Fibroblast of pulmonary artery (primary cell): ENCODE measurements at regions not wholly inside any gene's neighbourhood (a gene's known extent, or its start where the extent isn't known, plus 50 kb on each side); places are given as distances from the start of the nearest gene placed in this dataset.

ENCODE experiments used
- DNase-seq: peaks from one replicate; pipeline ENCODE4 v3.0.0-alpha.2; 2010; ENCODE audit warnings: low read depth
- H3K4me3 ChIP-seq: replicated peaks from 2 replicates; pipeline ENCODE4 v1.5.1; 2011; ENCODE audit warnings: low read depth, mild to moderate bottlenecking, control low read depth, low read length, moderate library complexity
- TF ChIP-seq, protein P1 (sequence below): IDR thresholded peaks from 2 replicates; pipeline ENCODE4 v1.5.1; 2011; ENCODE audit warnings: mild to moderate bottlenecking, control low read depth, low read length, inconsistent platforms; ENCODE audit errors: missing control alignments

DNA sequence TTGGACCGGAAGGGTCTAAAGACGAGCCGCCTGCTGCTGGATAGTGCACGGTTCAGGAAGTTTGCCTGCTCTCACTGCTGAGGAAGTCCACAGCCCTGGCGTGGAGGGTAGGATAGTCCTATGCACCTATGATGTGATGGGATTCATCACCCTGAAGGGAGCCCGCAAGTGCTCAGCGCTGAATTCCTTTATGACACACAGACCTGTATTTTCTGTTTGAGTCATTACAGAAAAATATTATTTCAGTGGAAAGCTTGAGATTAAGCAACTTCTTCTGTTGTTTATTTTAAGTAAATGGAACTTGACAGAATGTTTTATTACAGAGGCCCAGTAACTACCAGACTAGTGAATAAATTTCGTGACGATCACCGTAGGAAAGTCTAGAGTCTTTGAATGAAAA lies 123.2 kb downstream of the TRIML1 start:
- peak; percentile 1 for DNase-seq
- no peak overlapping the region for H3K4me3 ChIP-seq
- TF ChIP-seq, protein P1, sequence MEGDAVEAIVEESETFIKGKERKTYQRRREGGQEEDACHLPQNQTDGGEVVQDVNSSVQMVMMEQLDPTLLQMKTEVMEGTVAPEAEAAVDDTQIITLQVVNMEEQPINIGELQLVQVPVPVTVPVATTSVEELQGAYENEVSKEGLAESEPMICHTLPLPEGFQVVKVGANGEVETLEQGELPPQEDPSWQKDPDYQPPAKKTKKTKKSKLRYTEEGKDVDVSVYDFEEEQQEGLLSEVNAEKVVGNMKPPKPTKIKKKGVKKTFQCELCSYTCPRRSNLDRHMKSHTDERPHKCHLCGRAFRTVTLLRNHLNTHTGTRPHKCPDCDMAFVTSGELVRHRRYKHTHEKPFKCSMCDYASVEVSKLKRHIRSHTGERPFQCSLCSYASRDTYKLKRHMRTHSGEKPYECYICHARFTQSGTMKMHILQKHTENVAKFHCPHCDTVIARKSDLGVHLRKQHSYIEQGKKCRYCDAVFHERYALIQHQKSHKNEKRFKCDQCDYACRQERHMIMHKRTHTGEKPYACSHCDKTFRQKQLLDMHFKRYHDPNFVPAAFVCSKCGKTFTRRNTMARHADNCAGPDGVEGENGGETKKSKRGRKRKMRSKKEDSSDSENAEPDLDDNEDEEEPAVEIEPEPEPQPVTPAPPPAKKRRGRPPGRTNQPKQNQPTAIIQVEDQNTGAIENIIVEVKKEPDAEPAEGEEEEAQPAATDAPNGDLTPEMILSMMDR = no peak

DNA sequence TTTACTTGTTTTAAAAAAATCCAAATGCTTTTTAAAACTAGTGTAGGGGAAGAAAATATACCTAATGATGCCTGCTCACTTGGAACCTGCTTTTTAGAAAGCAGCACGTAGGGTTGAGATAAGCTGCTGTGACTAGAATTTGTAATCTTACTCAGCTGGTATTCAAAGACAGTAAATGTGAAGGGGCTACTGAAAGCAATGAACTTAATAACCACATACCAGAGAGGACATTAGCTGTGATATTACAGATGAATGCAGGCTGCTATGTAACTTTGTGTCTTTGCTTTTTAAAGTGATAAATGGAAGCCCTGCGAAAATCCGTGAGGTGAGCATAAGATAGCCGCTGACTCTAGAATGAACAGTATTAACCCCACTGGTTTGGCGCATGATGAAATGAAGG lies 124.1 kb downstream of the TRIML1 start:
- H3K4me3 ChIP-seq = no peak overlapping the region
- TF ChIP-seq, protein P1 = no peak
- DNase-seq = no peak

DNA sequence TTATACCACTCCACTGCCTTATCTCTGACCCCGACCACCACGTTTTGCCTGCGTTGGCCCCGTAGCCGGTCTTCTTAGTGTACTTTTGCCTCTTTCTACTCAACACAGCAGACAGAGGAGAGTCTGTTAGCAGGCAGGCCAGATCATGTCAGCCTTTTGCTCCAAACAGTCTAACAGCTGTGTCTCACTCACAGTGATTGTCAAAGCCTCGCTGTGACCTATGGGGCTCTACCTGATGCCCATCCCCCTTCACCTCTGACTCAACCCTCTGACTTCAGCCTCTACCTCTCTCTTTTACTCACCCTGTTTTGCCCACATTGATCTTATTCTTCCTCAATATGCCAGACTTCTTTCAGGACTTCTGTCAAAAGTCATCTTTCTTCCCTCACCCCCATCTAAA lies 127.1 kb downstream of the TRIML1 start:
- TF ChIP-seq, protein P1 = no peak

DNA sequence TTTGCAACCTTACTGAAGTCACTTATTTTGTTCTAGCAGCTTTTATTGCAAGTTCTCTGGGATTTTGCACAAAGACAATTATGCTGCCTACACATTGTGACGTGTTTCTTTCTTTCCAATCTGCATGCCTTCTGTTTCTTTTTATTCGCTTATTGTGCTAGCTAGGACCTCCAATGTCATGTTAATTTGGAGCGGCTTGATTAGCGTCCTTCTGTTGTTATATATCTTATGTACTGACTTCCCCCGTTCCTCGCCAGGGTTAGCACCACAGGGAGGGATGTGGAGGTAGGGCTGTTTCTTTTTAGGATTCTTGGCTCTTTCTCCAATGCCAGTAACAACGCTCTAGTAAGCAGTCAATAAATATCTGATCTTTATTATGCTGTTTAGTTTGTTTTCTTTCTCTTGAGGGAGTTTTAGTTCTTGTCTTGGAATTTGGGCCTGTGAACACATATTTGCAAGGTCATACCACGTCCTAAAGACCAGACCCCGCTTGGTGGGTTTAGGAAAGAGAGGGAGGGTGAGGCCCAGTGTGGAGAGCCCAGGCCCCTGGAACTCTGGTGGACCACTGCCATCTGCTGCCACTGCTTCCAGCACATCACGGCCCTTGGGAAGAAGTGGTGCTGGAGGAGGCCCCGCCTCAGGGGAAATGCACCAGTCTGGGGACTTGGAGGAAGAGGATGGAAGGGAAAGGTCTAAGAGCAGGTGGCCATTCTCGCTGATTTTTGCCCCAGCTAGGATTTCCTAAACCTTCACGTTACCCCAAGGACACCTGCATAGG lies 129.1 kb downstream of the TRIML1 start:
- H3K4me3 ChIP-seq = no peak overlapping the region
- TF ChIP-seq, protein P1 = no peak
- no peak for DNase-seq

More for the DNA sequence above, 127.1 kb downstream of the TRIML1 start:
- no peak for DNase-seq
- H3K4me3 ChIP-seq = no peak overlapping the region

DNA sequence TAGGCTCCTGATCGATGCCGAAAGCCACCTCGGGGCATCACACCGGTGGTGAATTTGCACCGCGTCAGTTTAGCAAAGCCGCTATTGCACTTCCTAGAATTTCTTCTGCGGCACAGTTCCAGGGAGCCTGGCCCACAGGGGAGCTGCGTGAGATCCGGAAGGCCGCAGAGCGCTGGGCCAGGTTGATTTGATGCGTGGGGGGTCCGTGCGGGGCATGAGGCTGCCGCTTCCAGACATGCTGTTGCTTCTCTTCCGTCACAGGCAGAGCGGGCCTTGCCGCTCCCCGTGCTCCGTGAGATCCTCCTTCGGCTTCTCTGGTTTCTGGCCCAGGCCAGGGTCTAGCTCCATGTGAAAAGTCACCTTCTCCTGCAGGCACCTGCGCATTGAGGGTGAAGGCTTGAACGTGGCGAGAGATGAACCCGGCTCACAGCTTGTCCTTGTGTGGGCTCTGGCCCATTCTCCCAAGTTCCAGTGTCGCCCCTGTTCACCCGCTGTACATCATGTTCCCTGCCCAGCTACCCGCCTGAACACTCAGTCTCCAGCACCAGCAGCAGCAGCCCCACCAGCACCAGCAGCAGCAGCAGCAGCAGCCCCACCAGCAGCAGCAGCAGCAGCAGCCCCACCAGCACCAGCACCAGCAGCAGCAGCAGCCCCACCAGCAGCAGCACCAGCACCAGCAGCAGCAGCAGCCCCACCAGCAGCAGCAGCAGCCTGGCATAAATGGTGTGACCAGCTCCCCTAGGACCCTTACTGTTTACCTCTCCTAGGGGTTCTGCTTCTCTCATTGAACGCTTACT lies 131.2 kb downstream of the TRIML1 start:
- TF ChIP-seq, protein P1 = no peak
- H3K4me3 ChIP-seq = no peak overlapping the region
- no peak for DNase-seq

DNA sequence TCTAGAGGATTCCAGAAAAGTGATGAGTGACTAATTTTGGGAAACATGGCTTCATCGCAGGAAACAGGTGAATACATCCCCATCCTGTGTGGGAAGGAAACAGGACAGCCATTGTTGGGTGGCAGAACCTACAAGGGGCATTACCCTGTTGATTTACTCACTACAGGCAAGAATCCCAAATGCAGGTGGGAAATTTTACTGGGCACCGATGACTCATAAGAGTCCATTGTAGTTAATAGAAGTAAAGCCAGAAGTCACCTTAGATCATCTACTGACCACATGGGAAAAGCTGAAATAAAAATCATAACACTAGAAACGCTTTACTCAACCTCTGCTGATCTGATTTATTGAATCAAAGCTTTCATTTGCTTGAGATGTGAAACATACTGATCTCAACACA lies 136.4 kb downstream of the TRIML1 start:
- H3K4me3 ChIP-seq = no peak overlapping the region
- TF ChIP-seq, protein P1 = no peak
- no peak for DNase-seq
